ENCODE measurements at regions not wholly inside any gene's neighbourhood (a gene's known extent, or its start where the extent isn't known, plus 50 kb on each side); places are given as distances from the start of the nearest gene placed in this dataset.

- TF ChIP-seq SRF (IDR thresholded peaks at IDR 0.05; ENCODE audit: low read depth, low read length) = no peak
- no peak for TF ChIP-seq HDAC2 (IDR thresholded peaks at IDR 0.05; ENCODE audit: borderline replicate concordance in 1 of 2, low read depth in 2 of 2, low read length in 2 of 2)
- no peak for TF ChIP-seq POLR2AphosphoS5 (IDR thresholded peaks at IDR 0.05; ENCODE audit: low read depth, low read length)
- no peak for TF ChIP-seq HDAC6 (IDR thresholded peaks at IDR 0.05; ENCODE audit: low read depth, low read length)
- TF ChIP-seq CTCF (IDR thresholded peaks at IDR 0.05; ENCODE audit: control extremely low read depth in 1 of 3, insufficient read depth in 1 of 3, low read depth in 1 of 3, low read length in 3 of 3) = no peak
- no peak for TF ChIP-seq TAF1 (IDR thresholded peaks at IDR 0.05; ENCODE audit: low read depth, low read length)
- TF ChIP-seq YY1 (IDR thresholded peaks at IDR 0.05; ENCODE audit: low read depth, low read length) = no peak
- no peak for TF ChIP-seq POLR2A (IDR thresholded peaks at IDR 0.05; ENCODE audit: control extremely low read depth in 1 of 2, low read depth in 2 of 2, low read length in 2 of 2)
Measured at GRCh38 chr2:57878171-57878865, 168.3 kb upstream of the VRK2 start.

Data from H1 (cell line).